ENCODE measurements at regions not wholly inside any gene's neighbourhood (a gene's known extent, or its start where the extent isn't known, plus 50 kb on each side); places are given as distances from the start of the nearest gene placed in this dataset.
"Not testable (repeated sequence)": the region's sequence is repeated elsewhere in the genome, so short reads cannot be mapped to it uniquely, and the experiment has no call there.

DNA sequence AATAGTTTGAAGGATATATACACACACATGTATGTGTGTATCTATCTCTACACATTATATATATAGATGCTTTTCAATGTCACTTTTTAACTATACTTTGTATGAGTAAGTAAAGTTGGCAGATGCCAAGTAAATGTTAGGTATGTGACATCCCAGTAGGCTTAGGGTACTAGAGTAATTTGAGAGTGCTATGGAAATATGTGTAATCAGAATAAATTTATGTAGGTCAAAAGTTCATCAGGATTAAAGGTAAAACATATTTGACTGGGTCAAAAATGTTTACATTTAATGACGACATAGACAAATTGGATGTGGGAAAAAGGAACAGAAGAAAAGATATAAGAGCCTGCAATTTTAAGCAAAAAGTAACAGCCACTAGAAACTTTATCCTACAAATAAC is 588.8 kb downstream of the ANKRD50 start:
- no peak overlapping the region for H3K9ac ChIP-seq (ENCODE audit: insufficient read length, low read depth)
- H3K4me3 ChIP-seq (ENCODE audit: insufficient read length, low read depth): no peak overlapping the region
- TF ChIP-seq YY1 (IDR thresholded peaks at IDR 0.05; ENCODE audit: insufficient read depth, insufficient read length) (no peak), ZNF274 (IDR thresholded peaks at IDR 0.05; ENCODE audit: low read depth, low read length) (no peak), SUZ12 (IDR thresholded peaks at IDR 0.05; ENCODE audit: extremely low read depth, insufficient read depth, insufficient read length) (no peak)
- no peak for DNase-seq (ENCODE audit: low read depth, low spot score)
- no peaks in the 10 kb centered on the region for H3K4me1 ChIP-seq (ENCODE audit: insufficient read depth, insufficient read length)
- H3K36me3 ChIP-seq (ENCODE audit: insufficient read depth, insufficient read length, low read length): no peaks in the 10 kb centered on the region
- no peaks in the 10 kb centered on the region for H3K9me3 ChIP-seq (ENCODE audit: insufficient read depth, low read length)
- H3K27me3 ChIP-seq (ENCODE audit: insufficient read depth, insufficient read length): no peaks in the 10 kb centered on the region

DNA sequence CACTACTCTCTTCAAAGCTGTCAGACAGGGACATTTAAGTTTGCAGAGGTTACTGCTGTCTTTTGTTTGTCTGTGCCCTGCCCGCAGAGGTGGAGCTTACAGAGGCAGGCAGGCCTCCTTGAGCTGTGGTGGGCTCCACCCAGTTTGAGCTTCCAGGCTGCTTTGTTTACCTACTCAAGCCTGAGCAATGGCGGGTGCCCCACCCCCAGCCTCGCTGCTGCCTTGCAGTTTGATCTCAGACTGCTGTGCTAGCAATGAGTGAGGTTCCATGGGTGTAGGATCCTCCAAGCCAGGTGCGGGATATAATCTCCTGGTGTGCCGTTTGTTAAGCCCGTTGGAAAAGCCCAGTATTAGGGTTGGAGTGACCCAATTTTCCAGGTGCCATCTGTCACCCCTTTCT is 581.2 kb downstream of the ANKRD50 start:
- H3K4me3 ChIP-seq (ENCODE audit: insufficient read length, low read depth); H3K9me3 ChIP-seq (ENCODE audit: insufficient read depth, low read length); H3K27me3 ChIP-seq (ENCODE audit: insufficient read depth, insufficient read length); H3K36me3 ChIP-seq (ENCODE audit: insufficient read depth, insufficient read length, low read length); H3K9ac ChIP-seq (ENCODE audit: insufficient read length, low read depth); DNase-seq (ENCODE audit: low read depth, low spot score); H3K4me1 ChIP-seq (ENCODE audit: insufficient read depth, insufficient read length): not testable (repeated sequence)

- no peaks in the 10 kb centered on the region for H3K36me3 ChIP-seq (ENCODE audit: insufficient read depth, insufficient read length, low read length)
- no peak for DNase-seq (ENCODE audit: low read depth, low spot score)
- H3K9ac ChIP-seq (ENCODE audit: insufficient read length, low read depth): no peak overlapping the region
- H3K9me3 ChIP-seq (ENCODE audit: insufficient read depth, low read length): peaks cover 9% of the 10 kb centered on the region; the same call in 1 of the 2 replicates
- no peak overlapping the region for H3K4me3 ChIP-seq (ENCODE audit: insufficient read length, low read depth)
- H3K27me3 ChIP-seq (ENCODE audit: insufficient read depth, insufficient read length): no peaks in the 10 kb centered on the region
- TF ChIP-seq SUZ12 (IDR thresholded peaks at IDR 0.05; ENCODE audit: extremely low read depth, insufficient read depth, insufficient read length) (no peak), ZNF274 (IDR thresholded peaks at IDR 0.05; ENCODE audit: low read depth, low read length) (no peak), YY1 (IDR thresholded peaks at IDR 0.05; ENCODE audit: insufficient read depth, insufficient read length) (no peak)
- H3K4me1 ChIP-seq (ENCODE audit: insufficient read depth, insufficient read length): no peaks in the 10 kb centered on the region
These were observed 580.4 kb downstream of the ANKRD50 start for GRCh38 chr4:124132161-124132560.

GRCh38 chr4:124133753-124134152 is 578.8 kb downstream of the ANKRD50 start:
- TF ChIP-seq YY1 (IDR thresholded peaks at IDR 0.05; ENCODE audit: insufficient read depth, insufficient read length) (no peak), ZNF274 (IDR thresholded peaks at IDR 0.05; ENCODE audit: low read depth, low read length) (no peak), SUZ12 (IDR thresholded peaks at IDR 0.05; ENCODE audit: extremely low read depth, insufficient read depth, insufficient read length) (no peak)
- Histone ChIP-seq H3K4me3 (ENCODE audit: insufficient read length, low read depth) (no peak overlapping the region), H3K27me3 (ENCODE audit: insufficient read depth, insufficient read length) (no peaks in the 10 kb centered on the region), H3K9ac (ENCODE audit: insufficient read length, low read depth) (no peak overlapping the region), H3K36me3 (ENCODE audit: insufficient read depth, insufficient read length, low read length) (no peaks in the 10 kb centered on the region), H3K4me1 (ENCODE audit: insufficient read depth, insufficient read length) (no peaks in the 10 kb centered on the region), H3K9me3 (ENCODE audit: insufficient read depth, low read length) (peaks cover 9% of the 10 kb centered on the region; the same call in 1 of the 2 replicates)
- no peak for DNase-seq (ENCODE audit: low read depth, low spot score)

DNA sequence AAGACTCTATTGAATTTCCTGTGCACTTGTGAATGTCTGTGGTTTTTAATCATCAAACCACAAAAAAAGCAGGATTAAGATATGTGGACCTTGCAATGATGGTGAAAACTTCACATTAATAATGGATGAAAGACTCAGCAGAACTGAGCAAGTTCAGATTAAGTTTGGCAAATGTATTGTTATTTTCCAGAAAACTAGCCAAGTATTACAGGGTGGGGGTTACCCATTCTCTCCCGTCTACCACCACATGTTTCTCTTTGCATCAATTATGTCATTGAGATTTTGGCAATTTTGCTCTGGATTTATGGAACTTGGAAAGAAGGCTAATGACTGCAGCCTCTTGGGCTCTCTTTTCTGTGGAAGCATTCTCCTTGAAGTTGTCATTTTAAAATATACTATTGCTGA is 577.1 kb downstream of the ANKRD50 start:
- TF ChIP-seq ZNF274 (IDR thresholded peaks at IDR 0.05; ENCODE audit: low read depth, low read length) (no peak), SUZ12 (IDR thresholded peaks at IDR 0.05; ENCODE audit: extremely low read depth, insufficient read depth, insufficient read length) (no peak), YY1 (IDR thresholded peaks at IDR 0.05; ENCODE audit: insufficient read depth, insufficient read length) (no peak)
- Histone ChIP-seq H3K27me3 (ENCODE audit: insufficient read depth, insufficient read length) (no peaks in the 10 kb centered on the region), H3K9ac (ENCODE audit: insufficient read length, low read depth) (no peak overlapping the region), H3K9me3 (ENCODE audit: insufficient read depth, low read length) (peaks cover 9% of the 10 kb centered on the region; the same call in 1 of the 2 replicates), H3K36me3 (ENCODE audit: insufficient read depth, insufficient read length, low read length) (no peaks in the 10 kb centered on the region), H3K4me3 (ENCODE audit: insufficient read length, low read depth) (no peak overlapping the region), H3K4me1 (ENCODE audit: insufficient read depth, insufficient read length) (no peaks in the 10 kb centered on the region)
- DNase-seq (ENCODE audit: low read depth, low spot score): no peak

GRCh38 chr4:124139044-124139443 is 573.5 kb downstream of the ANKRD50 start:
- DNase-seq (ENCODE audit: low read depth, low spot score): no peak
- Histone ChIP-seq H3K36me3 (ENCODE audit: insufficient read depth, insufficient read length, low read length) (no peaks in the 10 kb centered on the region), H3K9me3 (ENCODE audit: insufficient read depth, low read length) (no peaks in the 10 kb centered on the region), H3K27me3 (ENCODE audit: insufficient read depth, insufficient read length) (no peaks in the 10 kb centered on the region), H3K4me1 (ENCODE audit: insufficient read depth, insufficient read length) (no peaks in the 10 kb centered on the region), H3K4me3 (ENCODE audit: insufficient read length, low read depth) (no peak overlapping the region), H3K9ac (ENCODE audit: insufficient read length, low read depth) (no peak overlapping the region)
- TF ChIP-seq SUZ12 (IDR thresholded peaks at IDR 0.05; ENCODE audit: extremely low read depth, insufficient read depth, insufficient read length) (no peak), YY1 (IDR thresholded peaks at IDR 0.05; ENCODE audit: insufficient read depth, insufficient read length) (no peak), ZNF274 (IDR thresholded peaks at IDR 0.05; ENCODE audit: low read depth, low read length) (no peak)

DNA sequence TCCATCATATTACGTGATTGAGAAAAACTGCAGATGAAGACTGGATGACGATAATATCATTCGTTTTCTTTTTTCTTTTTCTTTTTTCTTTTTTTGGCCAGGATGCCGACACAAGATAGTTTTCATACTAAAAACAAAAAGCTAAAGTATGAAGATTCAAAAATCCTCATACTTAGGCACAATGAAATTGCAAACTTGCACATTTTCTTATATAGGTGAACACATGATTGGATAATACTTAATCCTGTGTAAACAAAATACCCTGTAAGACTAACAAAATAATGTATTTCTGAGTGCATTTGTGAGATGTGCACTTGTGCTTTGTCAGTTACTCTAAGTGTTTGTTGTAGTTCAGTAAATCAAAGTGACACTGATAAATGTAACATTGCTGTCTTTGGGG is 568.9 kb downstream of the ANKRD50 start:
- H3K4me3 ChIP-seq (ENCODE audit: insufficient read length, low read depth): no peak overlapping the region
- no peaks in the 10 kb centered on the region for H3K36me3 ChIP-seq (ENCODE audit: insufficient read depth, insufficient read length, low read length)
- no peak for DNase-seq (ENCODE audit: low read depth, low spot score)
- no peak overlapping the region for H3K9ac ChIP-seq (ENCODE audit: insufficient read length, low read depth)
- TF ChIP-seq SUZ12 (IDR thresholded peaks at IDR 0.05; ENCODE audit: extremely low read depth, insufficient read depth, insufficient read length) (no peak), ZNF274 (IDR thresholded peaks at IDR 0.05; ENCODE audit: low read depth, low read length) (no peak), YY1 (IDR thresholded peaks at IDR 0.05; ENCODE audit: insufficient read depth, insufficient read length) (no peak)
- no peaks in the 10 kb centered on the region for H3K9me3 ChIP-seq (ENCODE audit: insufficient read depth, low read length)
- H3K27me3 ChIP-seq (ENCODE audit: insufficient read depth, insufficient read length): no peaks in the 10 kb centered on the region
- H3K4me1 ChIP-seq (ENCODE audit: insufficient read depth, insufficient read length): no peaks in the 10 kb centered on the region

GRCh38 chr4:124144238-124144654 is 568.3 kb downstream of the ANKRD50 start:
- no peak for DNase-seq (ENCODE audit: low read depth, low spot score)
- Histone ChIP-seq H3K9me3 (ENCODE audit: insufficient read depth, low read length) (no peaks in the 10 kb centered on the region), H3K4me3 (ENCODE audit: insufficient read length, low read depth) (no peak overlapping the region), H3K27me3 (ENCODE audit: insufficient read depth, insufficient read length) (no peaks in the 10 kb centered on the region), H3K36me3 (ENCODE audit: insufficient read depth, insufficient read length, low read length) (no peaks in the 10 kb centered on the region), H3K9ac (ENCODE audit: insufficient read length, low read depth) (no peak overlapping the region), H3K4me1 (ENCODE audit: insufficient read depth, insufficient read length) (no peaks in the 10 kb centered on the region)
- TF ChIP-seq YY1 (IDR thresholded peaks at IDR 0.05; ENCODE audit: insufficient read depth, insufficient read length) (no peak), ZNF274 (IDR thresholded peaks at IDR 0.05; ENCODE audit: low read depth, low read length) (no peak), SUZ12 (IDR thresholded peaks at IDR 0.05; ENCODE audit: extremely low read depth, insufficient read depth, insufficient read length) (no peak)

All from NT2/D1 (cell line).